Glutamatergic neuron (in vitro differentiated cells): ENCODE measurements at regions not wholly inside any gene's neighbourhood (a gene's known extent, or its start where the extent isn't known, plus 50 kb on each side); places are given as distances from the start of the nearest gene placed in this dataset.

ENCODE experiments used
- DNase-seq: peaks from one replicate; pipeline ENCODE4 v3.0.0; 2022
- H3K27ac Mint-ChIP-seq: one replicate; pipeline ENCODE4 v1.8.0; 2020; ENCODE audit warnings: mild to moderate bottlenecking, mixed read lengths, inconsistent platforms; ENCODE audit not compliant: unreplicated experiment
- H3K27me3 Mint-ChIP-seq: one replicate; pipeline ENCODE4 v1.8.0; 2020; ENCODE audit warnings: mild to moderate bottlenecking, moderate library complexity, mixed read lengths, inconsistent platforms; ENCODE audit not compliant: unreplicated experiment
- H3K36me3 Mint-ChIP-seq: one replicate; pipeline ENCODE4 v1.8.0; 2020; ENCODE audit warnings: mild to moderate bottlenecking, mixed read lengths, inconsistent platforms; ENCODE audit not compliant: unreplicated experiment
- H3K4me1 Mint-ChIP-seq: one replicate; pipeline ENCODE4 v1.8.0; 2020; ENCODE audit warnings: mild to moderate bottlenecking, low read depth, mixed read lengths, inconsistent platforms; ENCODE audit not compliant: unreplicated experiment
- H3K4me3 Mint-ChIP-seq: one replicate; pipeline ENCODE4 v1.8.0; 2020; ENCODE audit warnings: mild to moderate bottlenecking, mixed read lengths, inconsistent platforms; ENCODE audit not compliant: unreplicated experiment
- H3K9me3 Mint-ChIP-seq: one replicate; pipeline ENCODE4 v1.8.0; 2020; ENCODE audit warnings: mild to moderate bottlenecking, moderate library complexity, mixed read lengths, inconsistent platforms; ENCODE audit not compliant: unreplicated experiment
- TF ChIP-seq, protein P1 (sequence below): fragments of 200-600 bp; sonication (generic); IDR thresholded peaks from one replicate; pipeline ENCODE4 v1.5.0; 2021; ENCODE audit not compliant: partially characterized antibody, unreplicated experiment

- peaks cover 2% of the 10 kb centered on the region for H3K4me1 Mint-ChIP-seq
- H3K27me3 Mint-ChIP-seq = peaks cover 2% of the 10 kb centered on the region
- H3K9me3 Mint-ChIP-seq = no peaks in the 10 kb centered on the region
- H3K36me3 Mint-ChIP-seq = no peaks in the 10 kb centered on the region
- DNase-seq = no peak
- no peak overlapping the region for H3K27ac Mint-ChIP-seq
- TF ChIP-seq, protein P1, sequence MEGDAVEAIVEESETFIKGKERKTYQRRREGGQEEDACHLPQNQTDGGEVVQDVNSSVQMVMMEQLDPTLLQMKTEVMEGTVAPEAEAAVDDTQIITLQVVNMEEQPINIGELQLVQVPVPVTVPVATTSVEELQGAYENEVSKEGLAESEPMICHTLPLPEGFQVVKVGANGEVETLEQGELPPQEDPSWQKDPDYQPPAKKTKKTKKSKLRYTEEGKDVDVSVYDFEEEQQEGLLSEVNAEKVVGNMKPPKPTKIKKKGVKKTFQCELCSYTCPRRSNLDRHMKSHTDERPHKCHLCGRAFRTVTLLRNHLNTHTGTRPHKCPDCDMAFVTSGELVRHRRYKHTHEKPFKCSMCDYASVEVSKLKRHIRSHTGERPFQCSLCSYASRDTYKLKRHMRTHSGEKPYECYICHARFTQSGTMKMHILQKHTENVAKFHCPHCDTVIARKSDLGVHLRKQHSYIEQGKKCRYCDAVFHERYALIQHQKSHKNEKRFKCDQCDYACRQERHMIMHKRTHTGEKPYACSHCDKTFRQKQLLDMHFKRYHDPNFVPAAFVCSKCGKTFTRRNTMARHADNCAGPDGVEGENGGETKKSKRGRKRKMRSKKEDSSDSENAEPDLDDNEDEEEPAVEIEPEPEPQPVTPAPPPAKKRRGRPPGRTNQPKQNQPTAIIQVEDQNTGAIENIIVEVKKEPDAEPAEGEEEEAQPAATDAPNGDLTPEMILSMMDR = no peak
- no peak overlapping the region for H3K4me3 Mint-ChIP-seq
These were observed 235.7 kb downstream of the EMX2 start for GRCh38 chr10:117778241-117778640.

DNA sequence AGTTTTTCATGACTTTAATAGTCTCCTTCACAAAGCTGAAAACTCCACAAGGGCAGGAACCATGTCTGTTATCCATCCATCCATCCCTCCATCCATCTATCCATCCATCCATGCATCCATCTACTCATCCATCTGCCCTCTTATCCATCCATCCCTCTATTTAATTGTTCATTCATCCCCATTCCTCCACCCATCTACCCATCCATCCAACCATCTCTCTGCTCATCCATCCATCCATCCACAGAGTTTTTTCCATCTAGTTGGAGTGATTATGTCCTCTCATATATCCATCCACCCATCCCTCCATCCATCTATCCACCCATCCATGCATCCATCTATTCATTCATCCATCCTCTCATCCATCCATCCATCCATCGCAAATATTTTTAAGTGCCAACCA, 237.9 kb downstream of the EMX2 start:
- Mint-ChIP-seq H3K27me3 (peaks cover 4% of the 10 kb centered on the region), H3K36me3 (no peaks in the 10 kb centered on the region), H3K9me3 (no peaks in the 10 kb centered on the region), H3K4me3 (no peak overlapping the region), H3K27ac (no peak overlapping the region), H3K4me1 (peaks cover 2% of the 10 kb centered on the region)
- TF ChIP-seq, protein P1 = no peak
- DNase-seq = no peak

GRCh38 chr10:117781216-117781831, 238.8 kb downstream of the EMX2 start:
- no peak for DNase-seq

DNA sequence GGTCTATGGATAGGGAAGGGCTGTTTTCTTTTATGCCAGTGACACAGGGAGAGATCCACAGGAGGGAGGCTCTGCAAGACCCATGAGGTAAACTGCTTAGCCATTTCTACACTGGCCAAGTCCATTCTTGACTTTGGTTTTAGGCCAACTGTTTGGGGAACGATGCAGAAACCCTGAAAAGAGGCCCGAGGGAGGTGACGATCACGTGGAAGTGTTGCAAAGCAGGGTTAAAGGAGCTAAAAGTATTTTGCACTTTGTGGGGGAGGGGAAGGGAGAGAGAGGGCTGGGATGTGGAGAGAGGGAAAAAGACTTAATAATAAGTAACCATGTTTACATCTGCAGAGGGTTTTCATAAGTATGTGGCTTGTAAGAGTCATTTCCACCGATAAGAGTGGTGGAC, 239.7 kb downstream of the EMX2 start:
- Mint-ChIP-seq H3K27me3 (peaks cover 4% of the 10 kb centered on the region), H3K4me3 (no peak overlapping the region)
- TF ChIP-seq, protein P1 = no peak

More at GRCh38 chr10:117781216-117781831, 238.8 kb downstream of the EMX2 start:
- no peak overlapping the region for H3K4me3 Mint-ChIP-seq
- no peaks in the 10 kb centered on the region for H3K9me3 Mint-ChIP-seq
- H3K27ac Mint-ChIP-seq = no peak overlapping the region
- TF ChIP-seq, protein P1 = no peak
- H3K36me3 Mint-ChIP-seq = no peaks in the 10 kb centered on the region
- no peaks in the 10 kb centered on the region for H3K4me1 Mint-ChIP-seq
- peaks cover 4% of the 10 kb centered on the region for H3K27me3 Mint-ChIP-seq

GRCh38 chr10:117783698-117784395, 241.3 kb downstream of the EMX2 start:
- no peaks in the 10 kb centered on the region for H3K9me3 Mint-ChIP-seq
- H3K36me3 Mint-ChIP-seq = no peaks in the 10 kb centered on the region
- H3K27ac Mint-ChIP-seq = no peak overlapping the region
- TF ChIP-seq, protein P1 = no peak
- H3K4me3 Mint-ChIP-seq = no peak overlapping the region
- peaks cover 4% of the 10 kb centered on the region for H3K27me3 Mint-ChIP-seq
- no peaks in the 10 kb centered on the region for H3K4me1 Mint-ChIP-seq
- no peak for DNase-seq

More for the DNA sequence above, 239.7 kb downstream of the EMX2 start:
- H3K27ac Mint-ChIP-seq = no peak overlapping the region
- H3K36me3 Mint-ChIP-seq = no peaks in the 10 kb centered on the region
- no peak for DNase-seq
- no peaks in the 10 kb centered on the region for H3K4me1 Mint-ChIP-seq
- H3K9me3 Mint-ChIP-seq = no peaks in the 10 kb centered on the region
